Cerebellar cortex (tissue), 1 donor: ENCODE measurements at regions not wholly inside any gene's neighbourhood (a gene's known extent, or its start where the extent isn't known, plus 50 kb on each side); places are given as distances from the start of the nearest gene placed in this dataset.

ENCODE experiments used
- DNase-seq: peaks from one replicate; pipeline ENCODE4 v3.0.0-alpha.2; 2015; ENCODE audit warnings: low spot score

GRCh38 chr3:107008213-107008612 is 369.0 kb upstream of the CCDC54 start:
- no peak for DNase-seq

- no peak for DNase-seq
Observed at GRCh38 chr3:107013641-107014040, 363.6 kb upstream of the CCDC54 start.

- no peak for DNase-seq
Observed at GRCh38 chr3:107024551-107025026, 352.6 kb upstream of the CCDC54 start.

- DNase-seq = no peak
Observed at GRCh38 chr3:107025961-107026360, 351.3 kb upstream of the CCDC54 start.

GRCh38 chr3:107028086-107028485 is 349.2 kb upstream of the CCDC54 start:
- no peak for DNase-seq

- no peak for DNase-seq
Observed at GRCh38 chr3:107028626-107029025, 348.6 kb upstream of the CCDC54 start.

- DNase-seq = no peak
Observed at GRCh38 chr3:107032111-107032510, 345.1 kb upstream of the CCDC54 start.

- no peak for DNase-seq
Observed at GRCh38 chr3:107034142-107034541, 343.1 kb upstream of the CCDC54 start.

- DNase-seq = no peak
Observed at GRCh38 chr3:107035176-107035575, 342.1 kb upstream of the CCDC54 start.

GRCh38 chr3:107044677-107045076 is 332.6 kb upstream of the CCDC54 start:
- DNase-seq = no peak

GRCh38 chr3:107045791-107046190 is 331.4 kb upstream of the CCDC54 start:
- no peak for DNase-seq

- DNase-seq = no peak
Observed at GRCh38 chr3:107055181-107055942, 321.9 kb upstream of the CCDC54 start.

- no peak for DNase-seq
Observed at GRCh38 chr3:107061466-107061865, 315.8 kb upstream of the CCDC54 start.

GRCh38 chr3:107062310-107062709 is 314.9 kb upstream of the CCDC54 start:
- DNase-seq = no peak

- no peak for DNase-seq
Observed at GRCh38 chr3:107062787-107063186, 314.5 kb upstream of the CCDC54 start.

GRCh38 chr3:107063351-107063750 is 313.9 kb upstream of the CCDC54 start:
- DNase-seq = no peak

- peak; percentile 90 for DNase-seq
Observed at GRCh38 chr3:107064405-107065060, 312.7 kb upstream of the CCDC54 start.

GRCh38 chr3:107065094-107065861 is 312.0 kb upstream of the CCDC54 start:
- DNase-seq = peak; percentile 79

GRCh38 chr3:107067421-107067820 is 309.8 kb upstream of the CCDC54 start:
- no peak for DNase-seq

- no peak for DNase-seq
Observed at GRCh38 chr3:107068980-107069379, 308.3 kb upstream of the CCDC54 start.

- DNase-seq = no peak
Observed at GRCh38 chr3:107076946-107077345, 300.3 kb upstream of the CCDC54 start.

- no peak for DNase-seq
Observed at GRCh38 chr3:107077391-107077790, 299.8 kb upstream of the CCDC54 start.

GRCh38 chr3:107082527-107082926 is 294.7 kb upstream of the CCDC54 start:
- no peak for DNase-seq
